ENCODE measurements at regions not wholly inside any gene's neighbourhood (a gene's known extent, or its start where the extent isn't known, plus 50 kb on each side); places are given as distances from the start of the nearest gene placed in this dataset.
A peak's percentile ranks its signal among the peaks of the same experiment; 100 is the strongest.

GRCh38 chr9:4384750-4385149, 84.9 kb upstream of the GLIS3 start:
- no peak for DNase-seq (ENCODE audit: low spot score)

- DNase-seq (ENCODE audit: low spot score), result peak; percentile 16
These were observed 83.0 kb upstream of the GLIS3 start for GRCh38 chr9:4382722-4383317.

- no peak for DNase-seq (ENCODE audit: low spot score)
These were observed 81.9 kb upstream of the GLIS3 start for GRCh38 chr9:4381744-4382143.

- DNase-seq (ENCODE audit: low spot score), result no peak
These were observed 80.5 kb upstream of the GLIS3 start for GRCh38 chr9:4380406-4380805.

- no peak for DNase-seq (ENCODE audit: low spot score)
These were observed 75.7 kb upstream of the GLIS3 start for GRCh38 chr9:4375424-4376200.

GRCh38 chr9:4371108-4371507, 71.2 kb upstream of the GLIS3 start:
- DNase-seq (ENCODE audit: low spot score), result no peak

GRCh38 chr9:4370501-4370900, 70.6 kb upstream of the GLIS3 start:
- DNase-seq (ENCODE audit: low spot score), result no peak

- DNase-seq (ENCODE audit: low spot score), result peak; percentile 22
These were observed 66.9 kb upstream of the GLIS3 start for GRCh38 chr9:4366591-4367330.

GRCh38 chr9:4365055-4365454, 65.2 kb upstream of the GLIS3 start:
- DNase-seq (ENCODE audit: low spot score), result no peak

GRCh38 chr9:4362281-4362680, 62.4 kb upstream of the GLIS3 start:
- no peak for DNase-seq (ENCODE audit: low spot score)

GRCh38 chr9:4359016-4359415, 59.1 kb upstream of the GLIS3 start:
- no peak for DNase-seq (ENCODE audit: low spot score)

- no peak for DNase-seq (ENCODE audit: low spot score)
These were observed 58.1 kb upstream of the GLIS3 start for GRCh38 chr9:4357929-4358328.

- no peak for DNase-seq (ENCODE audit: low spot score)
These were observed 56.4 kb upstream of the GLIS3 start for GRCh38 chr9:4356306-4356705.

- DNase-seq (ENCODE audit: low spot score), result no peak
These were observed 53.4 kb upstream of the GLIS3 start for GRCh38 chr9:4353236-4353635.

- DNase-seq (ENCODE audit: low spot score), result no peak
These were observed 50.0 kb upstream of the GLIS3 start for GRCh38 chr9:4349816-4350418.
